ENCODE measurements at regions not wholly inside any gene's neighbourhood (a gene's known extent, or its start where the extent isn't known, plus 50 kb on each side); places are given as distances from the start of the nearest gene placed in this dataset.

- TF ChIP-seq, protein P1, sequence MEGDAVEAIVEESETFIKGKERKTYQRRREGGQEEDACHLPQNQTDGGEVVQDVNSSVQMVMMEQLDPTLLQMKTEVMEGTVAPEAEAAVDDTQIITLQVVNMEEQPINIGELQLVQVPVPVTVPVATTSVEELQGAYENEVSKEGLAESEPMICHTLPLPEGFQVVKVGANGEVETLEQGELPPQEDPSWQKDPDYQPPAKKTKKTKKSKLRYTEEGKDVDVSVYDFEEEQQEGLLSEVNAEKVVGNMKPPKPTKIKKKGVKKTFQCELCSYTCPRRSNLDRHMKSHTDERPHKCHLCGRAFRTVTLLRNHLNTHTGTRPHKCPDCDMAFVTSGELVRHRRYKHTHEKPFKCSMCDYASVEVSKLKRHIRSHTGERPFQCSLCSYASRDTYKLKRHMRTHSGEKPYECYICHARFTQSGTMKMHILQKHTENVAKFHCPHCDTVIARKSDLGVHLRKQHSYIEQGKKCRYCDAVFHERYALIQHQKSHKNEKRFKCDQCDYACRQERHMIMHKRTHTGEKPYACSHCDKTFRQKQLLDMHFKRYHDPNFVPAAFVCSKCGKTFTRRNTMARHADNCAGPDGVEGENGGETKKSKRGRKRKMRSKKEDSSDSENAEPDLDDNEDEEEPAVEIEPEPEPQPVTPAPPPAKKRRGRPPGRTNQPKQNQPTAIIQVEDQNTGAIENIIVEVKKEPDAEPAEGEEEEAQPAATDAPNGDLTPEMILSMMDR (IDR thresholded peaks at IDR 0.05; ENCODE audit: insufficient read depth, missing control alignments), result no peak
- FAIRE-seq, result no peak
- DNase-seq (ENCODE audit: insufficient read length, low spot score), result no peak
Observed at GRCh38 chr1:58398714-58399113, 147.8 kb downstream of the OMA1 start.

- TF ChIP-seq, protein P1 (IDR thresholded peaks at IDR 0.05; ENCODE audit: insufficient read depth, missing control alignments), result no peak
- DNase-seq (ENCODE audit: insufficient read length, low spot score) (no peak), FAIRE-seq (no peak)
Observed at GRCh38 chr1:58397187-58397820, 149.2 kb downstream of the OMA1 start.

GRCh38 chr1:58396150-58396549 lies 150.4 kb downstream of the OMA1 start:
- TF ChIP-seq, protein P1 (IDR thresholded peaks at IDR 0.05; ENCODE audit: insufficient read depth, missing control alignments), result no peak
- no peak for DNase-seq (ENCODE audit: insufficient read length, low spot score)
- FAIRE-seq, result no peak

DNA sequence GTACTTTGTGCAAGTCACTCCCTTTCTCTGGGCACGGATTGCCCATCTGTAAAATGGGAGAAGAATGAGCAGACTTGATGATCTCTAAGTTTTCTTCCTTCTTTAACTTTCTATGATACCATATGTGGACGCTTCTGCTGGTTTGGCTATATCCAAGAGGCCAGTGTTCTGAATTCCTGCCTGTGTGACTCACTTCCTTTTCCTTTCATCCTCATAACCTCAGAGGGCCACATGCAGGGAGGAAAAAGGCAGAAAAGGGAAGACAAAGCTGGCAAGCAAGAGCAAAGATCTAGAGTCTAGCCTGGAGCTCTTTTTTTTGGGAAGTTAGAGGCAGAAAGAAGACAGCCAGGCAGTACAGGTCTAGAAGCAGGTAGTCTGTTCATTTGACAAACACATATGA lies 151.2 kb downstream of the OMA1 start:
- FAIRE-seq (no peak), DNase-seq (ENCODE audit: insufficient read length, low spot score) (no peak)
- TF ChIP-seq, protein P1 (IDR thresholded peaks at IDR 0.05; ENCODE audit: insufficient read depth, missing control alignments), result no peak

DNA sequence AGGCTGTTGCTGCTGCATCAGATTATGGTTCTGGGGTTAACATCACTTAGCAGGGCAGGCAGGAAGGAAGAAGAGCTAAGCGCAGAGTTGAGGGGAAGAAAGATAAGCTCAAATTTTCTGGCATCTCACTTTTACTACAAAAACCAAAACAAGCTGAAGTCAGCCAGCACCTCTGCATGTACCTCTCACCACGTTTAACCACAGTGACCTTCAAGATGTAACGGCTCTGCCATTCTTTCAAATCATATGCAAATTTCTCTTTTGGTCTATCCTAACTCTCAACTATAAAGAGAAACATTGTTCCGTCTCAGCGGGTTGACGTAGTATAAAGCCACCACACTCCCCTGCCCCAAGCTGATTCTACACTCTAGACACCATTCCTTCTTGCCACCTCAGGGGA lies 154.4 kb downstream of the OMA1 start:
- TF ChIP-seq, protein P1 (IDR thresholded peaks at IDR 0.05; ENCODE audit: insufficient read depth, missing control alignments), result no peak
- DNase-seq (ENCODE audit: insufficient read length, low spot score) (no peak), FAIRE-seq (no peak)

GRCh38 chr1:58391514-58391913 lies 155.0 kb downstream of the OMA1 start:
- DNase-seq (ENCODE audit: insufficient read length, low spot score) (no peak), FAIRE-seq (no peak)
- TF ChIP-seq, protein P1 (IDR thresholded peaks at IDR 0.05; ENCODE audit: insufficient read depth, missing control alignments), result no peak

GRCh38 chr1:58391056-58391455 lies 155.5 kb downstream of the OMA1 start:
- no peak for FAIRE-seq
- TF ChIP-seq, protein P1 (IDR thresholded peaks at IDR 0.05; ENCODE audit: insufficient read depth, missing control alignments), result no peak
- DNase-seq (ENCODE audit: insufficient read length, low spot score), result no peak

Data from D721Med (cell line).